ENCODE measurements at regions not wholly inside any gene's neighbourhood (a gene's known extent, or its start where the extent isn't known, plus 50 kb on each side); places are given as distances from the start of the nearest gene placed in this dataset.
"Not testable (repeated sequence)": the region's sequence is repeated elsewhere in the genome, so short reads cannot be mapped to it uniquely, and the experiment has no call there.

DNA sequence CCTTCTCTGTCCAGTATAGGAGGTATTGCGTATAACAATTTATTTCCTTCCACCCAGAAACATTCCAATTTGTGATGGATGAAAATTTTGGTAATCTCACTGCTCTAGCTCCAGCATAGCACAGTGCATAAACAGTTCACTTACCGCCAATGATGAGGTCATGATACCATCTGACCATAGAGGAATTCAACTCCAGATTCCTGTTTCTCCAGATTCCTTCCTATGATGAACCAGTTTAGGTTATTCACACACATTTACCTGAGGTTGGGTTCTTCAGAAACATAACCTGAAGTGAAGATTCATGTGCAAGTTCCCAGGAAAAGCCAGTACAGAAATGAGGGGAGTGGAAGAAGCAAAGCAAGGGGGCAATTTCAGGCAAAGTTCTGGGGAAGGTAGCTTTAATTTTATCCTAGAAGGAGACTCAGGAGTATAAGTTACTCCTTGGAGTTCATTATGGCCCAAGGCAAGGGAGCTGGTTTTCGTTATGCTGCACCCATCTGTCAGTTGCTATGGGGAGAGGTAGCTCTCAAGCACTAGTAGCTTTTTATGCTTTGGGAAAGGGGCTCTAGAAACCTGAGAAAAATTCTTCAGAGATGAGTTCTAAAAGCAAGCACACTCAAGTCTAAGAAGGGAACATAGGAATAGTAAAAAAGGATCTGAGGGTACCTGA, 121.6 kb downstream of the CASP12 start:
- DNase-seq (no peak), ATAC-seq (no peak)

- DNase-seq: no peak
- ATAC-seq: no peak
Observed at GRCh38 chr11:104774578-104774977, 123.7 kb downstream of the CASP12 start.

- ATAC-seq (no peak), DNase-seq (no peak)
Observed at GRCh38 chr11:104772806-104773241, 125.4 kb downstream of the CASP12 start.

GRCh38 chr11:104771763-104772162, 126.5 kb downstream of the CASP12 start:
- DNase-seq (no peak), ATAC-seq (no peak)

GRCh38 chr11:104771046-104771445, 127.2 kb downstream of the CASP12 start:
- DNase-seq, ATAC-seq: not testable (repeated sequence)

DNA sequence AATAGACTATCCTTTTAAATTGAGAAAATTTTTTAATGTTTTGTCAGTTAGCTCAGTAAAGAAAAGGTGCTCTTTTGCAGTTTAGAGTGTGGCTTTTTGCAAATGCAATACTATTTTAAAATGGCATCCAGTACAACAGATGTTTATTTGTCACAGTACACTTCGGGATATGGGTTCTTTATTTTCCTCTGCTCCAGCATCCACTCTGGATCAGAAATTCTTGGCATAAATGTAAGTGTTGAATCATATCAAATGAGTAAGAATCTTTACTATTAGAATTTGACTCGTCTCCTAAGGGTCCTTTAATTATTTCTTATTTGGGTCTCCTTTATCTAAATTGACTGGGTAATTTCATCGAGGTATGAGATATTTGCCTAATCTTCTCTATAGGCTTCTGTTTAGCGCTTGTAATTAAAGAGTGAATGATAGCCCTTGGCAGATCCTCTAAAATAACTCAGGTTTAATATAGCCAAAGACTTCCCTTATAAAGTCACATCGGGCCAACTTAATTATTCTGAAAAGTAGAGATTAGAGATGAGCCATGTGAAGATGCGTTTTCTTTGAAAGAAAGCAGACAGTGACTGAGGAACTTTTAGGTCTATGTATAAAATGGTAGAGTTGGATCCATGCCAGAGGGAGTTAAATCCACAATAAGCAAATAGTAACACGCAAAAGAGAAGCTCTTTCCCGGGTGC, 132.7 kb downstream of the CASP12 start:
- no peak for ATAC-seq
- no peak for DNase-seq

GRCh38 chr11:104764710-104765045, 133.6 kb downstream of the CASP12 start:
- ATAC-seq (no peak), DNase-seq (no peak)

GRCh38 chr11:104763930-104764709, 134.1 kb downstream of the CASP12 start:
- DNase-seq: no peak
- no peak for ATAC-seq

DNA sequence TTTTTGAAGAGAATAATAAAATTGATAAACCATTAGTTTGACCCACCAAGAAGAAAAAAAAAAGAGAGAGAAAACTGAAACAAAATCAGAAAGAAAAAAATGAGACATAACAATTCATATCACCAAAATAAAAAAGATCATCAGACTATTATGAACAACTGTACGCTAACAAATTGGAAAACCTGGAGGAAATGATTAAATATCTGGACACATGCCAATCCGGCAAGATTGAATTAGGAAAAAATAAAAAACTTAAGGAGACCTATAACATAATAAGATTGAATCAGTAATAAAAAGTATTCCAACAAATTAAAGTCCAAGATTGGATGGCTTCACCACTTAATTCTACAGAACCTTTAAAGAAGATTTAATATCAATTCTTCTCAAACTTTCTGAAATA, 136.7 kb downstream of the CASP12 start:
- ATAC-seq: no peak

GRCh38 chr11:104759464-104759863, 138.8 kb downstream of the CASP12 start:
- DNase-seq: no peak
- ATAC-seq: no peak

More for the DNA sequence above, 136.7 kb downstream of the CASP12 start:
- DNase-seq: no peak

DNA sequence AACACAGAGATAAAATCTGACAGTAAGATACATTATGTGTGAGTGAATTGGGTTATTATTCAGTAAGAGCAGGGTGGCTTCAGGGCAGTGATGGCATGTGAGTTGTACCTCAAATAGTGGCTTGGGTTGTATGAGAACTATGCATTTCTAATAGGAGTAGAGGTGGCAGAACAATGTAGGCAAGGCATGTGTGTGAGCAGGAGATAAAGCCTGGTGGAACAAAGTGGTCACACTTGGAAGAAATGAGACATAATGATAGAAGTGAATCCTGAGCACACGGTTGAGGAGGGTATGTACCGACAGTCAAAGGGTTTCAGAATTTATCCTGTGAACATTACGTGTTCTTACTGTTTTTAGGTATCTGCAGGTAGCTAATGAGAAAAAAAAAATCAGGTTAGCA, 159.3 kb downstream of the CASP12 start:
- DNase-seq (no peak), ATAC-seq (no peak)

DNA sequence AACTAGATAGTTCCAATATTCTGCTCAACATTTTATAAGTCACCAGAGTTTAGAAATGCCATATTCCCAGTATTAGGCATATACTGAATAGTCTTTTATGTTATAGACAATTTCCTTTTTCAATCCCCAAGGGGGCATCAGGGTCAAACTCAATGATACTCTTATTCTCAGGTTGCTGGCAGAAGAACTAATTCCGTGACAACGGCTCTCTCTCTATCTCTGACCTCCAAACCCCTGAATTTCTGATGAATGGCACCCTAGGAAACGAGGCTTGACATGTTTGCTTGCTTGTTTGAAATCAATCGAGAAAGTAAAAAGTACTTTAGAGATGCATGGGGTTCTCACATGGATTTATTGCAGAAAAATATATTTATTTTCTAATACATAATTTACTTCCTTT, 160.1 kb downstream of the CASP12 start:
- ATAC-seq: no peak
- no peak for DNase-seq

GRCh38 chr11:104736502-104736901, 161.8 kb downstream of the CASP12 start:
- DNase-seq (no peak), ATAC-seq (no peak)

- no peak for DNase-seq
- no peak for ATAC-seq
Observed at GRCh38 chr11:104734998-104735397, 163.3 kb downstream of the CASP12 start.

DNA sequence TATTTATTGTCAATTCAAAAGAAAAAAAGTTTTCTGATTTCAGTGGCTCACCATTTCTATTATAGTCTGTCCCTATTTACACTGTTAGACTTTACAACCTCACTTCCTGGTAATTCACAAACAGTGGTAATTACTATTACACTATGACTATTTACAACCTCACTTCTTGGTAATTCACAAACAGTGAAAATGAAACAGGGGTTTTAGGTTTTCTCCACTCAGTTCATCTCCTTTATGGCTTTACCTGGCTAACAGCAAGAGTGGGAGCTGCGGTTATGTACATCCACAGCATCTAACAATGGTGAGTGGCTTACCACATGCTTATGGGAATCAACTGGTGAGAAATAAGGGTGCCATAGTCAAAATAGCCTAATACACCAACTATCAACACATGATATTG, 166.4 kb downstream of the CASP12 start:
- ATAC-seq (peak; percentile 36), DNase-seq (no peak)

- ATAC-seq: no peak
Observed at GRCh38 chr11:104728927-104729326, 169.3 kb downstream of the CASP12 start.

DNA sequence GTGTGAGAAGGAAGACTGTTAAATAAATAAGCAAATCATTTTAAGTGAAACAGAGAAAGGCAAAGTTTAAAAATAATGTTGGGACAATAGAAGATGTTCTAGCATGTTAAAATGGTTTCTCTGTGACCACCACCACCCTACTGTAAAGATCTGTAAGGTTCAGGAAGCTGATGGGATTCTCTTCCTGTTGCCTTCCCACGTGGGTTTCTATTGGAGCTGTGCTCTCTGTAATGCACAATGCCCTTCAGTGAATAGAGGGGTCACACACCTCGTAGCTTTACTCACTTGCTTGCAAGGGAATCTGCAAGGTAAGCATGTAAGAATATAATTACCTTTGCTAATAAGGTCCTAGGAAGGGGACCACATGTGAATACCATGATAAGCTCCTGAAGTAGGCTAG, 170.5 kb downstream of the CASP12 start:
- no peak for DNase-seq
- ATAC-seq: no peak

More at GRCh38 chr11:104728927-104729326, 169.3 kb downstream of the CASP12 start:
- no peak for DNase-seq

DNA sequence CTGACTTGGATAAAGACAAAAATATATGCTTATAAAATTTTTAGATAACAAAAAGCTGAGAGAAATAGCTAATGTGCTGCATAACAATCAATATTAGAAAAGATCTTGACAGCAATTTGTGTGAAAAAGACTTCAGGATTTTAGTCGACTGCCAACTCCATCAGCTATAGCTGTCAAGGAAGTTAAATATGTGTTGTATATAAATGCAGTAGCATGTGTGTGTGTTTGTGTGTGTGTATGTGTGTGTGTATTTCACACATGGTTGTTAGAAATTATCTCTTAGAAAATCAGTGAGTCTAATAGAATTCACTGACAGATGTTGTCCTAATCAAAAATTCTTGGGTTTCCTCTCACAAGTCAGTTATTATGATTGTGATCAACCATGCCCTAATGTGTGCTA, 171.2 kb downstream of the CASP12 start:
- ATAC-seq: no peak
- DNase-seq: no peak

DNA sequence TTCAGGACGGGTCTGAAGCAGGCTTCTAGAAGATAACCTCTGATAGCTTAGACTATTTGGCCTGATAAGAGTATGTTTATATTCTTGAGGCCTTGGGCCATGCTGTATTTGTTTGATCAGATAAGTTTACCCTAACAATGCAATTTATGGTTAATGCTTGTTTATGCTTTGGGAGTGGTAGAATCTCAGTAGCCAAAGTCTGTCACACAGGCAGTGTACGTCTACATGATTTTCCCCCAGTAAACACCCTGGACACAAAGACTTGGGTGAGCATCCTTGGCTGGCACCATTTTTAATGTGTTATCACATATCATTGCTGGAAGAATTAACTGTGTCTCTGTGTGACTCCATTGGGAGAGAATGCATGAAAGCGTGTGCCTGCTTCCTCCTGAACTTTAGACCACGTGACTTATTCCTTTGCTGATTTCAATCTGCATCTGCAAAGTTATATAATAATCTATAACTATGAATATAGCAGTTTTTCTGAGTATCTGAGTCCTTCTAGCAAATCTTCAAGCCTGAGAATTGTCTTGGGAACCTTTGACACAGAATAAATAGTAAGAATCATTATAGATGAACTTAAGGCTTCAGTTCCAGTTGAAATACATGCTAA, 172.4 kb downstream of the CASP12 start:
- DNase-seq (no peak), ATAC-seq (no peak)

DNA sequence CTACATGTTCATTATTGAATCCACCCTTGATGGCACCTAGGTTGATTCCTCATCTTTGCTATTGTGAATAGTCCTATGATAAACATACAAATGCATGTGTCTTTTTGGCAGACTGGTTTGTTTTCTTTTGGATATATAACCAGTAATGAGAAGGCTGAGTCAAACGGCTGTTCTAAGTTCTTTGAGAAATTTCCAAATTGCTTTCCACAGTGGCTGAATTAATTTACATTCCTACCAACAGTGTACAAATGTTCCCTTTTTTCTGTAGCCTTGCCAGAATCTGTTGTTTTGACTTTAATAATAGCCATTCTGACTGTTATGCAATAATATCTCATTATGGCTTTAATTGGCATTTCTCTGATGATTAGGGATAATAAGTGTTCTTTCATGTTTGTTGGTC, 184.9 kb downstream of the CASP12 start:
- no peak for ATAC-seq
- no peak for DNase-seq

- DNase-seq: peak; percentile 56
- ATAC-seq: peak; percentile 98
Observed at GRCh38 chr11:104705490-104706190, 192.6 kb downstream of the CASP12 start.

DNA sequence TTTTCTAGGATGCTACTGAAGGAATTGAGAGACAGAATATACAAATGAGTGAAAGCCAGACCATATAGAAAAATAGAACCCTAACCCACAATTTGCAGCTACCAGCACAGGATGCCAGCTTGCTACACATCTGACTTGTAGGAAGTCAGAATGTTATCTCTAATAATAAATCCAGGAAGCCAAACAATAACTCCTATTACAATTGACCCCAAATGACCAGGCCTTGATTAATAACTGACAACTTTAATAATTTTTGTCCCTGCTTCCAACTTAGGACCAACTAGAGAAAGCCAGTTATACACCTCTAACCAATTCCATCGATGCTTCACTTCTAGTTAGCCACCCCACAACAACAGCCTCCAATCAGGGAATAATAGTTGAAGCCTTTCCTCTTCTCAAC, 193.4 kb downstream of the CASP12 start:
- no peak for DNase-seq

More for the DNA sequence above, 193.4 kb downstream of the CASP12 start:
- ATAC-seq: no peak
